ENCODE measurements at regions not wholly inside any gene's neighbourhood (a gene's known extent, or its start where the extent isn't known, plus 50 kb on each side); places are given as distances from the start of the nearest gene placed in this dataset.

DNA sequence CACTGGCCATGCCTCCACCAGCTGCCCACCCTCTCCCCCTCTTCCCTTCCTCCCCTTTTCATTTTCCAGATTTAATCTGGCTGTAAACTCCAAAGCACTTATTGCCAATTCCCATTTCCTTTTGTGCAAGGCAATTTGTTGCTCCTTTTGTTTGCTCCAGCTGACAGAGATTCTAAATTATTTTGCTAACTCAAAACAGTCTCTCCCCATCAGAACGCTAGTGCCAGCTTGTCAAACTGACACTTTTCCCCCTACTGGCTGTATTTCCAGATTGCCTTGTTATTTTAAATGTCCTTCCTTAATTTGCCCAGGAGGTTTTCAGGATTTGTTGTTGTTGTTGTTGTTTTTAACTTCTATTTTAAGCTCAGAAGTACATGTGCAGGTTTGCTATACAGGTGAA, 57.0 kb upstream of the PAK1 start:
- no peak for DNase-seq (ENCODE audit: low spot score)

DNA sequence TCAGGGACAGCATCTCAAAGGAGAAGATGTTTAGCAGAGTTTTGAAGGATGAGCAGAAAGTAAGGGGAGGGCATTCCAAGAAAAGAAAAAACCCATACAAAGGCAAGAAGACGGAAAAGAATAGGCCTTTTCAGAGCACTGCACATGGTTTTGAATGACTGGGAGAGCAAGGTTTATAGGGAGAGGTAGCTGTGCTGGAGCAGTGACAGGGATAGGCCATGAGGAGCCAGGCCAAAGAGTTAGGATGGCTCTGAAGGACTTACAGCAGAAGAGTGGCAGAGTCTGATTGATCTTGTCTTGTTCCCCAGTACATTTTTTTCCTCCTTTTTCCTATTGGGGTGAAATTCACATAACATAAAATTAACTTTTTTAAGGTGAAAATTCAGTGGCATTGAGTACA, 55.8 kb upstream of the PAK1 start:
- DNase-seq (ENCODE audit: low spot score): no peak

DNA sequence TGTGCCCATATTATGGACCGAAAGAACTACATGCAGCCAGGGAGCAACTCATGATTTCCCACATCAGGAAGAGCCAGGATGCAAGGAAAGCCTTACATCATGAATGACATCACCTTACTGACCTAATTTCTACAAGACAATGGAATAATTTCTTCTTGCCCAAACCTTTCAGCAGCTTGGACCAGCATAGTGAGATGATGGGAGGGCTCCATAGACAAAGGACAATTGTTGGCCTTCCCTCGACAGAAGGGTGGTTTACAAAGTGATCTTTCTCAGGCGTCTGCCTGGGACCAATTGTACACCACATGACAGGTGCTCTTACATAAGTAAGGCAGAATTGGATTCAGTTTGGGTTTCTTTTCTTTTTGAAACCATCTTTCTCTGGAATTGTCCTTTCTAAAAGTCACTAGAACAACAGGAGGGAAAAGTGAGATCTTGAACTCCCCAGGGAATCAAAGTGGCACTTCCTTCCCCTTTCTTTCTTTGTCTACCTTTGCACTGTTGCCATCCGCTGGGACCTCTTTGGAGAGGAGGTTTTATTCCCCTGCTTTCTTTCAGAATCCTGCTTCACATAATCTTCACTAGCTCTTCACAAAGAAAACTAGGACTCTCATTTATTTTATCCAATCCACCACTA, 51.7 kb upstream of the PAK1 start:
- DNase-seq (ENCODE audit: low spot score): peak; percentile 11

DNA sequence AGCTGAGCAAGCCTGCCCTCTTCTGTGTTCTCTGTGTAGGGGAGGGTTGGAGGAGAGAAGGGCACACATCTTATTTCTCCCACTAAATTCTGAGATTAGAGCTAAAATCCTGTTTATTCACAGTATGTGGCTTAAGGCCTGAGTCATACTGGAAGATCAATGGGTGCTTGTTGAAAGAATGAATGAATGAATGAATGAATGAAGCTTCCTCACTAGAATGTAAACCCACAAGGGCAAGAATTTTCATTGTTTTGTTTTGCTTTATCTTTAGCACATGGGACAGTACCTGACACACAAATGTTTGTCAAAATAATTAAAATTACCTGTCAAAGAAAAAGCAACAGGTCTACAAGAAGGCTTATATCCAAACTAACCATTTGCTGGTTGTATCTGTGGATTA, 50.6 kb upstream of the PAK1 start:
- no peak for DNase-seq (ENCODE audit: low spot score)

DNA sequence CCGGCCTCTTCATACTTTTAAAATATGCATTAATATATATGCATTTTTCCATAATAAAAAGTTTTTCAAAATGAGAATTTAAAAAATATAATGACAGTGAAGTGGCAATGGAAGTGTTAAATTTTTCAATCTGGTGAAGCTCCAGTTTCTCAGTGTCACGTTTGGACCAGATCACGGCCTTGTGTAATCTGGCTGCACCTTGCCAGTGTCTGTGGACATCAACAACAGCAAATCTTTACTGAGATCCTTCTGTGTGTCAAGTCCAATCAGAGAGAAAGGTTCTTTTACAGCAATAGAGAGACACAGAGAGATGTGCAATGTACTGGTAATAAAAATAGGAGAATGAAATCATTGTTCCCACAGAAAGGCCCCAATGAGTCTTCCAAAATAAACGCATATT, 49.8 kb upstream of the PAK1 start:
- no peak for DNase-seq (ENCODE audit: low spot score)
